T47D (cell line): ENCODE measurements at regions not wholly inside any gene's neighbourhood (a gene's known extent, or its start where the extent isn't known, plus 50 kb on each side); places are given as distances from the start of the nearest gene placed in this dataset.
"Not testable (repeated sequence)": the region's sequence is repeated elsewhere in the genome, so short reads cannot be mapped to it uniquely, and the experiment has no call there.

ENCODE experiments used
- DNase-seq, 2 experiments: peaks; one replicate each; pipeline versions ENCODE4 v3.0.0 to v3.0.0-alpha.2; 2011 to 2012; ENCODE audit warnings: low read depth in 1 of 2, low spot score in 1 of 2
- JUND ChIP-seq: IDR thresholded peaks from 2 replicates; pipeline ENCODE4 v1.6.1; 2012; ENCODE audit warnings: low read depth
- in situ Hi-C: cut with HindIII; loops from 2 replicates; pipeline ENCODE4 v1.10.0; 2016; ENCODE audit warnings: low sequenced_read_pairs, low pct_unique_long_range_greater_than_20kb

DNA sequence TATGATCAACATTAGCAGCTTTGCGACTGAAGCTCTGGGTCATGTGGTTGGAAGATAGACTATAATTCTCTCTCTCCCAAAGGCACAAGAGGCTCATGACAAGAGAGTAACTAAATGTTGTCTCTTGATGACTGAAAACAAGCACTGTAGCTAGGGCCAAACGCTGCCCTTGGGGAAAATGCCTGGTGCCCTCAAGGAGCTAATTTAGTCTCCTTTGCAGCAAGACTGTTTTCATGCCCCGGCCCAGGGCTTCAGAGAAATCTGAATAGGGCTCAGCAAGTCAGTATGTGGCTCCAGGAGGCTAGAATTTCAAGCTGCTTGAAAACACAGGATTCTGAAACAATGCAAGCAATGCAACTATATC is 411.9 kb downstream of the GPAT3 start:
- DNase-seq, result no peak
- in situ Hi-C loops, result no loop called here
- TF ChIP-seq JUND, result no peak

DNA sequence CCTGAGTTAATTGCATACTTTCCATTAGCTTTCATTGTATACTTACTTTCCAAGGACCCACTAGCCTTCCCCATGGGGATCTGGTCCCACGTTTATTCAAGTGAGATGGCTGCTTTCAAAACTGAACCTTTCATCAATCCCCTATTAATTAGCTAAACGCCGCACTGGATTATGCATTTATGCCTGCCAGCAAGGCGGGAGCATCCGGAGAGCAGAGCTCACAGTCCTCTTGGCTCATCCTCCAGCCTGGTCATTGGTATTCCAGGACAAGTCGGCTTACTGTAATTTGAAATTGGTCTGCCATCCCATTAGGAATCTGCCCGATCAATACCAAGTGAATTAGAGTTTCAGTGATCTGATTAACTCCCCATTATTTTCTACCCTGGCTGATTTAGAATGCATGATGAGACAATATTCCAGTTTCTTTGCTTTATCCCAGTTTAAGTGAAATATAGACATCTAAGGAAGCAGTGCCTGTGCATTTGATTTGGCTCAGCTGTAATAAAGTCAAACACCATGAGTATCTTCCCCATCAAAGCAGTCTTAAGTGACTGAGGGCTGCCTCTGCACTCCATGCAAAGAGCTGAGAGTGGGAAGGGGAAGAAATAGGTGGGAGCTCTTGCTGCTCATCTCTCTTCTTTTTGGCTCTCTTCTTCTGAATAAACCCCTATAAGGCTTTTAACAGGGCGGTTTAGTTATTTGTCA is 411.4 kb downstream of the GPAT3 start:
- in situ Hi-C loops, result no loop called here
- TF ChIP-seq JUND, result no peak
- DNase-seq, result no peak

DNA sequence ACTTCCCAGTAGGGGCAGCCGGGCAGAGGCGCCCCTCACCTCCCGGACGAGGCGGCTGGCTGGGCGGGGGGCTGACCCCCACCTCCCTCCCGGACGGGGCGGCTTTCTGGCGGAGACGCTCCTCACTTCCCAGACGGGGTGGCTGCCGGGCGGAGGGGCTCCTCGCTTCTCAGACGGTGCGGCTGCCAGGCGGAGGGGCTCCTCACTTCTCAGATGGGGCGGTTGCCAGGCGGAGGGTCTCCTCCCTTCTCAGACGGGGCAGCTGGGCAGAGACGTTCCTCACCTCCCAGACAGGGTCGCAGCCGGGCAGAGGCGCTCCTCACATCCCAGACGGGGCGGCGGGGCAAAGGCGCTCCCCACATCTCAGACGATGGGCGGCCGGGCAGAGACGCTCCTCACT is 407.8 kb downstream of the GPAT3 start:
- in situ Hi-C loops, DNase-seq: not testable (repeated sequence)

DNA sequence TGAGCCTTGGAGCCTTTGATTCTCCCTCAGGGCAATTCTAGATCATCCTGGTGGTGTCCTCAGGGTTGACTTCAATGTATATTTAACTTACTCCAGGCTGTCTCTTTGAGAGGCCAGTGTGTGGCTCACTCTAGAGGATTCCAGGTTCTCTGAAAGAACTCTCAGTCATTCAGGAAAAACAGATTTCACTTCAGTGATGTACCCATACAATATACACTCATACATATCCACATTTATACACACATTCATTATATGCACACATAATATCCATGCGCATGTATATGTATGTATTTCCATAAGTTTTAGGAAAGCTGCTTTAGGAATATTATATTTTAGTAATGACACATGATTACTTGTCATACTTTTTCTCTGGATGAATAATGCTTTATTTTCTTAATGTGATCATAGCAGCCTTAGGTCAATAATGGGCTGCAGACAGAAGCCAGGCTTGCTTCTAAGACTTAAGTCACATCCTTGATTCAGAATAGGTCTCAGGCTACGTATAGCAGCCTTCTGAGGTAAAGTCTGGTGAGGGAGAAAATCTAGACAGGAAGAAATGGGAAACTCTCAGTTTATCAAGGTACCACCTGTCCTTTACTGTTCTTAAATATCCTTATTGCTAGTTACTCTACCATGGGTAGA is 397.0 kb downstream of the GPAT3 start:
- no peak for TF ChIP-seq JUND
- DNase-seq, result no peak
- in situ Hi-C loops, result no loop called here

DNA sequence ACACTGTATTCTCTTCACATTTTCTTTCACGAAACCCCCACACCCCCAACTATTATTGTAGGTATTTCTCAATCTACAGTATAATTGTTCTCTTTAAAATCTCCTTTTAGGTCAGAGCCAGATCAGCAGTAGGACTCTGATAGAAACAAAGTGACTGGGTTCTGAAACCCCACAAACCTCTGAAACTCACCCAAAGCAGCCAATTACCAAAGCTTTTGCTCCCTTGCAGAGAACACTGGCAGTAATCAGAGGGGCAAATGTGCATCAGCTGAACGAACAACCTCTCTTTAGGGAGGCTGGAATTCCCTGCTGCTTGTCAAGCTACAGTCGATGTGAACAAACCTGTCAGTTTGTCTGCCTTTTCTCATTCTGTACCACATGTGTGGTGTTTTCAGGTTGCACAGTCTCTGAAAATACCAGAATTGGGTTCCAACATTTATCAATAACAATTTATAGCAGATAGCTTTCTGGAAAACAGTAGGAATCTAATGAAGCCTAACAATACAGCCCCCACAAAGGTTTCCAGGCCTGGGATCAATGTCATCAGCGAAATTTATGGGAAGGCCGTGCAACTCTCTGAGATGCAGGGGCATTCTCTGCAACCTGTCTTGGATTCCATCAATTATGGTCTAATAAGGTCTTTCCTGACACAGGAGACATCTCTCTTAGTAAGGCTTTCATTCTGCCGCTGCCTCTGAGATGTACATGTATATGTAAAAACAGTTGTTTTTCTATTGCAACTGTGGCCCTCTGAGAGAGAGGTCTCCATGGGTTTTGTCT is 395.9 kb downstream of the GPAT3 start:
- DNase-seq, result no peak
- TF ChIP-seq JUND, result no peak
- in situ Hi-C loops, result no loop called here

DNA sequence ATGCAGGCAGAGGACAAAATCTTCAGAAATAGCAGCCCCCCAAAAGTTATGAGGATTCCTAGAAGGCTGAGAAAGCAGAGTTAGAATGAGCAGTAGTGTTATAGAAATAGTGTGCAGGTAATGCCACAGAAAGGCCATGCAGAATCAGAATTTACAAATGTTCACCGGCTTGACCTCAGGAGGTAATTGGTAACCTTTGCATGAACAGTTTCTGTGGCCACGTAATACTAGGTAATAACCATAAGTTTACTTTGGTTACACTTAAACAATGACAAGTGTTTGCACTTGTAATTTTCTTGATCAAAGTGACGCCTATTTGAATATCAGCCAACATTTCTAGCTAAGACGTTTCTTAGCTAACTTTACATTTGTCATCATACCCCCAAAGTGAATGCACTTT is 393.6 kb downstream of the GPAT3 start:
- in situ Hi-C loops, result no loop called here
- no peak for DNase-seq
- TF ChIP-seq JUND, result no peak

DNA sequence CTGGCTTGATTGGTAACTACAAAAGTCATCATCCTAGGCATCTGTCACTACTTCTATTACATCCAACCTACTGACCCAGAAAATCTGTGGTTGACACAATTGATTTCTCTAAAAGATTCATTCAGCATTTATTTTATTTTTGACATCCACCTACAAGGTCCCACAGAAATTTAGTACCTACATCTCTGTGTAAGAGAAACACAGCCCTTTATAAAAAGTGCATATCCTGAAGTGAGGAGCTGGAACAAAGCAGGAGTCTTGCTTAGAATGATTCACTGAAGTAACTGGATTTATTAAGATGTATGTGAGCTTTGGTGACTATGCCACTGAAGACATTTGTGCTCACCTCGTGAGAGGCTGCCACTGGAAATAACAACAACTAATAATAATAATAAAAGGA is 391.0 kb downstream of the GPAT3 start:
- no peak for TF ChIP-seq JUND
- no peak for DNase-seq
- in situ Hi-C loops, result no loop called here

DNA sequence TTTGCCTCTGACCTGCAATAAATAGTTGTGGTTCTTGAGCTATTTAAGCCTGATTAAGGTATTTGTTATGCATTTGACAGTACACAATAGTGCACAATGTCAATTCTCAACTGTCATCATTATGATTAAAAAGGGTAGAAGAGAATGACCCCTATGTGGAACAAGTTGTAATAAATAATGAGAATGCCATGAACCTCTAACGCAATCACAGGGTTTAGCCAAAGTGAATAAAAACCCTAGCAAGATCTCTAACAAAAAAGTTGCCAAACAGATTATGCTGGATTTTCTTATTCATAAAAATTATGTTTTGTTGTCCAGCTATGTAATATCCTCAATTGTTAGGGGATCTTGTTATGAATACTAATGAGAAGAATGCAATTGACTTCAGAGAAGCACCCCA is 387.4 kb downstream of the GPAT3 start:
- TF ChIP-seq JUND, result no peak
- no peak for DNase-seq
- in situ Hi-C loops, result no loop called here

DNA sequence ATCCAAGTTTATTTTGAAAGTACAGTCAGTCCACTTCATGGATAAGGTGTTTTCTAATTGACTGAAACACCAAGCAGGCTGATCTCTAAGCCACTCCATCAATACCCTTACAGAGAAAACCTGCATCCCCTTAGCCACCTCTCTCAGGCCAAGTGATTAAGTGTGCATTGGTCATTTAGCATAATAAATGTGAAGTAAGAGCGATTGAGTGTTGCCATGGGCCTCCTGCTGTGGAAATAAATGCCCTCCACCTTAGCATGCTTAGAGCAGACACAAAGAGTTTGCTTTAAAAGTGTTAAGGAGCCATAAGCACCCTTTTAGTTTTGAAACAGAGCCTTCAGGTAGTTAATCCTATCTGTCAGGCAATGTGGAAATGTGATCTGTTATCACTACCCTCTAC is 386.5 kb downstream of the GPAT3 start:
- in situ Hi-C loops, result no loop called here
- DNase-seq, result no peak
- no peak for TF ChIP-seq JUND

DNA sequence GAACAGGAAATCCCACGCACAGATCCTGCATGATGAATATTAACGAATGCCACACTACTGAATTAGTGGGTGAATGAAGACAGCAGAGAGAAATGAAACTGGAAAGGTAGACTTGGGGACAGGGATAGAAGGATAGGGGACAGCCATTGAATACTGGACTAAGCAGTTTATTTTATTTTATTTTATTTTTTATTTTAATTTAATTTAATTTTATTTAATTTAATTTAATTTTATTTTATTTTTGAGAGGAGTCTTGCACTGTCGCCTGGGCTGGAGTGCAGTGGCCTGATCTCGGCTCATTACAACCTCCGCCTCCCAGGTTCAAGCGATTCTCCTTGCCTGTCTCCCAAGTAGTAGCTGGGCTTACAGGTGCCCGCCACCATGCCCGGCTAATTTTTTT is 385.2 kb downstream of the GPAT3 start:
- no peak for TF ChIP-seq JUND
- in situ Hi-C loops, result no loop called here
- DNase-seq, result no peak

DNA sequence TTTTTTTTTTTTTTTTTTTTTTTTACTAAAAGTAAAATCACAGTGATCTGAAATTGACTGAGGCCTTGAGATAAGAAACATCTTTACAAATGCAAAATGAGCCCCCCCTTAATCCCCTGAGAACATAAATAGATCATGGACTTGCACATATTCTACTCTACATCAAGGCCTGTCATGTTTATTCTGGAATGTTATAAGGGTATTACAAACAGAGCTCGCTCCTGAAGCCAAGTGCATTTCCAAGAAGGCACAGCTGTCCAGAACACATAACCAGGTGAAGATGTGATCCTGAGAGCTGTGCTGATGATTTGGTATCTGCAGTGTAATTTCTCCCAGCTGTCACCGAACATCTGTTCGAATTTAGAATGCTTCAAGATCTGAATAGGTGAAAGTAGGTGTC is 384.5 kb downstream of the GPAT3 start:
- in situ Hi-C loops, result no loop called here

DNA sequence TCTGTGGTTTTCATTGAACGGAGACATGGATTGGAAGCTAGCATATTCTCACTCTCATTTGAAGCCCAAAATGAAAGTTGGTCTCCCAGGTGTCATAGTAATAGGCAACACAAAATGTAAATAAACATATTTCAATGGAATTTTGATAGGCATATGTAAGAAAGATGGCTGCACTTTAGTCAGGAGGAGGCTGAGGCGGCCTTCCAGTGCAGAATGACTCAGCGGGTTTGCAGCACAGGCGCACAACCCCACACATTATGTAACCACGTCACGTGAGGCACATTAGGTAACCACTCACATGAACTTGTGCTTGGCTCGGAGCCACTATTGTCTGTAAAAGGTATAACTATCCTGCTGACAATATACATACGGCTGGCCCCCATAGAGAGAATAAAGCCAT is 381.7 kb downstream of the GPAT3 start:
- TF ChIP-seq JUND, result no peak
- in situ Hi-C loops, result no loop called here
- DNase-seq, result peak in 1 of 2 experiments; percentile 5

More for the DNA sequence above, 384.5 kb downstream of the GPAT3 start:
- no peak for TF ChIP-seq JUND
- DNase-seq, result no peak

DNA sequence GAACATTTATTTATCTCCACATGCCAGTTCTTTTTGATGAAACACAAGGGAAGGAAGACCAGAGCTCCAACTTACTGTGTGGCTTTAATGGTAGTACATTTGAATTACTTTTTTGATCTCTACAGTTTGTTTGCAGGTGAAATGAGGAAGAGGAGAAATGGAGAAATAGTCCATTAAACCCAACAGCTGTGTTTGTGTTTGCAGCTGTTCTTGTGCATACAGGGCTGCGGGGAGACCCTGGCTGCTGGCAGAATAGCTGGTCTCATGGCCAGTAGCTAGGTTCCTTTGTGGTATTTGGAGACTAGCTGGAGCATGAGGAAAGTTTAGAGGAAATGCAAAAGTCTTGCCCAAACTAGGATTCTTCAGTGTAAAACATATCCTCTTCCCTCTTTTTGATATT is 374.8 kb downstream of the GPAT3 start:
- TF ChIP-seq JUND, result no peak
- in situ Hi-C loops, result no loop called here
- DNase-seq, result no peak
